ENCODE measurements at regions not wholly inside any gene's neighbourhood (a gene's known extent, or its start where the extent isn't known, plus 50 kb on each side); places are given as distances from the start of the nearest gene placed in this dataset.

- TF ChIP-seq POLR2AphosphoS5 (IDR thresholded peaks at IDR 0.05; ENCODE audit: low read depth, low read length) (no peak), POLR2A (IDR thresholded peaks at IDR 0.05; ENCODE audit: low read depth, low read length) (no peak), TAF1 (IDR thresholded peaks at IDR 0.05; ENCODE audit: borderline replicate concordance, low read depth, low read length) (no peak)
Measured at GRCh38 chr4:112778520-112778919, 141.6 kb downstream of the LARP7 start.
